ENCODE measurements at regions not wholly inside any gene's neighbourhood (a gene's known extent, or its start where the extent isn't known, plus 50 kb on each side); places are given as distances from the start of the nearest gene placed in this dataset.
"Not testable (repeated sequence)": the region's sequence is repeated elsewhere in the genome, so short reads cannot be mapped to it uniquely, and the experiment has no call there.

DNA sequence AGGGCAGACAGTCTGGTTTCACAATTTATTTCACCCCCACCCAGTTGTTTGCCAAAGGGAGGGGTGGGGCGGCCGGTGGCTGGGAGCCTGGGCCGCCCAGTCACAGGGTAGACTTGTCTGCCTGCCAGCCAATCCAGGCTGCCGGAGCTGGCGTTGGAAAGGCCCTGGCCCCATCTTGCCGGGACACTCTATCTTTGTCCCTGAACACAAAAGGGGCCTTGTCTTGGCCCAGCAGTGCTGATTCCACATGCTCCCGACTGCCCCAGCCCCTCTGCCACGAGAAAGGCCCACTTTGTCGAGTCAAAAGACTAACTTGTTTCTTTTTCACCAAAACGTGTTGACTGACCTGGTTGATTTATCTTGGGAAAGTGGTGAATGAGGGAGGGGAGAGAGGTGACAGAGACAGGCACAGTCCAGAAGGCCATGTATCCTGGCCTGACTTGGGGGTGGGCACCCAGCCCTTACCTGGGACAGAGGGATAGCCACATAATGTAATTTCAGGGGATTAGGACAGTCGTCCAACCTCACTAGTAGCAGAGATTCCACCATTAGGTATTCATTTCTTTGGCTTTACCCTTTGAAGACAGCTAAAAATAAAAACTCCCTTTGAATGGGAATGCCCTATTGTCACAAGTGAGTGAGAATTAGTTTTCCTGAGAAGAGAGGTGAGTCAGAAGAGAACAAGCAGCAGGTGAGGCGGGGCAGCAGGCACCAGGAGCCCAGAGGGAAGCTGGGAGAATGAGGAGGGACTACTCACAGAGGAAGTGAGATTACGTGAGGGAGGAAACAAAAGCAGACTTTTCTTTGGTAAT lies 67.0 kb upstream of the SIRPA start:
- peak; percentile 88 for ATAC-seq
- intact Hi-C loops (cut with DNase I): no loop called here
- peak; percentile 82 for DNase-seq (ENCODE audit: low spot score)

DNA sequence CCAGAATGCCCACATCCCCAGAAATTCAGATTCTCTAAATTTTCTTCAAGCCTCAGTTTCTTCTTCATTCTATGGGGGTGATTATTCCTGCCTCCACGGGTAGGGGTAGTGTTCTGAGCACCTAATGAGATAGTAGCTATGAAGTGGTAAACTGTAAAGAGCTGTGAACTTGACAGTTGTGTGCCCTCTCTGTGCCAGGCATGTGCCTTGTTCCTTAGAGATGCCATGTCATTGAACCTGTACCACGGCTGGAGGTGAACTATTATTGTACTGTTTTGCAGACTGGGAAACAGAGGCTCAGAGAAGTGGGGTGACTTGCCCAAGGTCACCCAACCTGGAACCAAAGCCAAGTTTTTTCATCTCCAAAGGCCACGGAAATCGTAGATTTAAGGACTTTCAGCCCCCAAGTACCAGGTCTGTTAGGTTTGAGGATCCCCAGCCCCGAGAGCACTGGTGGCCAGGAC lies 67.7 kb upstream of the SIRPA start:
- intact Hi-C loops (cut with DNase I): no loop called here
- DNase-seq (ENCODE audit: low spot score) (no peak), ATAC-seq (no peak)

DNA sequence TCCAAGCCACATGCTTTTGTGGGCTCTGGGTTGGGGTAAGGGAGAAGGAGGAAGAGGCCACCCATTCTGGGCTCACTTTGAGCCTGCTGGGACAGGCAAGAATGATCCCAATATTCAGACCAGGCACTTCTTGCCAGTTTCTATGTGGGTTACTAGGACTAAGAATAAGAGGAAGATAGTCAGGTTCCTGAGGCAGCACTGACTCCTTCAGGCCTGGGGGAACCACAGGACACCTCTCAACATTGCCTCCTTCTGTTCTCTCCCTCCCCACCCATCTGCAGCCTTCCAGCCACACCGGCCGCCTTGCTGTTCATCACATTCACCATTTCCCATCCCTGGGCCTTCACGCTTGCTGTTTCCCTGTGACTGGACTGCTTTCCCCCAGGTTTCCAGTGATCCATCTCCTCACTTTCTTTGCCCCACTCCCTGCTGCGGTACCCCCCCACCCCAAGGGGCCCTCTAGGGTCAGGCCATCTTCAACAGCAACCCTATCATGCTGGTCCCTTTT lies 69.2 kb upstream of the SIRPA start:
- ATAC-seq (no peak), DNase-seq (ENCODE audit: low spot score) (no peak)
- intact Hi-C loops (cut with DNase I): no loop called here

DNA sequence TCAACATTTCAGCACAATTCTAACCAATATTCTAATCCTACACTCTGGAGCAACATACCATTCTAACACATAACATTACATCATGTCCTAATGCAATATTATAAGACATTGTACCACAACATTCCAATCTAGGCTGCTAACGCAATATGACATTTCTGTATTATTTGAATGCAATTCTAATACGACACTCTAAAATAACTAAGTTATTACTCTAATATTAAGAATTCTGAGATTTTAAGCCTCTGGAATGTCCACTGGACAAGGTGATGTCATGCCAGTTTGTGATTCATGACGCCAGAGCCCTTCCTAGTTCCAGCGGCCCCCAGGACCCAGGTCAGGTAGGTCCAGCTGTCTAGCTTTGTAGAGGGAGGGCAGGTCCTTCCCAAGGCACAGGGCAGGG lies 69.7 kb upstream of the SIRPA start:
- intact Hi-C loops (cut with DNase I): no loop called here
- DNase-seq (ENCODE audit: low spot score) (no peak), ATAC-seq (no peak)

DNA sequence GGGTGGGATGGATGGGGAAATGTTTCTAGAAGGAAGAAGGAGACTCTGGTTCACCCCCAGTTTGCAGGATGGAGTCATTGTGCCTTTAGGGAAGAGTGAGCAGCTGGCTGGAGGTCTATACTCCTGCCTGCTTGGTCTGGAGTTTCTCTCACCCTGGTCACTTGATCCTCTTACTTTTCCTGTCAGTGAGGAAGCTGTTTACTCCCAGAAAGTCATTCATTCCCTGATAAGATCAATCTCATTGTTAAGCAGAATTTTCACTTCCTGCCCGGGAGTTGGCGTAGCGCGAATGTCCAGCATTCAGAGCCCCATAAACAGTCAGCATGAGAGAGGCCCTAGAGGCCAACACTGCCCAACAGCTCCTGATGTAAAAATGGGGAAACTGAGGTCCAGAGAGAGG lies 70.4 kb upstream of the SIRPA start:
- no peak for ATAC-seq
- DNase-seq (ENCODE audit: low spot score): no peak
- intact Hi-C loops (cut with DNase I): no loop called here

DNA sequence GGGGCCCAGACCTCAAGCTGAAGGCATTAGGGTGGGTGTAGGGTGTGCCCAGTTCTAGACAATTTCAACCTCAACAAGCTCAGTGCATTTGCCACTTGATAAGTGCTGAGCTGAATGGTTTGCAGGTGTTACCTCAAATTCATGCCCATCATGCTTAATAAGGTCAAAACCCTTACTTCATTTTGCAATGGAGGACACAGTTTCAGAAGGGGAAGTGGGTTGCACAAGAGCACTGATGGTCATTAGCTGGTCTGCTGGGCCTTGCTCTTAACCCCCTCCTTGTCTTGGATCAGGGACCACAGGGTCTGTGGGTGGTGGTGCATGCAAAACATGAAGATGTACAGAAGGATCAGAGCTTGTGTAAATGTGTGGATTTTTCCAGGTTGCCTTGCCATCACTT lies 71.0 kb upstream of the SIRPA start:
- DNase-seq (ENCODE audit: low spot score) (no peak), ATAC-seq (no peak)
- intact Hi-C loops (cut with DNase I): no loop called here

DNA sequence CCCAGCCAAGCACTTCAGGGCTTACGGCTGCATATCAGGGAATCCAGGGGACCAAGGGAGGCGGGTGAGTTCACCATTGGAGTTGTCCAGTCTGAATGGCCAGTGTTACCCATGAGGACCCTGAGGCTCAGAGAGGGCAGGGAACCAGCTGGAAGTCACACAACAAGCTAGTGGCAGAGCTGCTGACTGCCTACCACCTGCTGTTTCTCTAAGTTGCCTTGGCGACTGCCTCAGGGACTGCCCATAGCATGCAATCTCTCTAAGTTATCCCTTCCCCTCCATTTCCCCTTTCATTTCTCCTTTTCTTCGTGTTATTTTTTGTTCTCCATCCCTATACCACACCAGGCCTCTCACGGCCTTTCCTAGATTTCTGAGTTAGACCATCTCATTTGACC lies 71.8 kb upstream of the SIRPA start:
- no peak for DNase-seq (ENCODE audit: low spot score)
- intact Hi-C loops (cut with DNase I): no loop called here
- ATAC-seq: no peak

DNA sequence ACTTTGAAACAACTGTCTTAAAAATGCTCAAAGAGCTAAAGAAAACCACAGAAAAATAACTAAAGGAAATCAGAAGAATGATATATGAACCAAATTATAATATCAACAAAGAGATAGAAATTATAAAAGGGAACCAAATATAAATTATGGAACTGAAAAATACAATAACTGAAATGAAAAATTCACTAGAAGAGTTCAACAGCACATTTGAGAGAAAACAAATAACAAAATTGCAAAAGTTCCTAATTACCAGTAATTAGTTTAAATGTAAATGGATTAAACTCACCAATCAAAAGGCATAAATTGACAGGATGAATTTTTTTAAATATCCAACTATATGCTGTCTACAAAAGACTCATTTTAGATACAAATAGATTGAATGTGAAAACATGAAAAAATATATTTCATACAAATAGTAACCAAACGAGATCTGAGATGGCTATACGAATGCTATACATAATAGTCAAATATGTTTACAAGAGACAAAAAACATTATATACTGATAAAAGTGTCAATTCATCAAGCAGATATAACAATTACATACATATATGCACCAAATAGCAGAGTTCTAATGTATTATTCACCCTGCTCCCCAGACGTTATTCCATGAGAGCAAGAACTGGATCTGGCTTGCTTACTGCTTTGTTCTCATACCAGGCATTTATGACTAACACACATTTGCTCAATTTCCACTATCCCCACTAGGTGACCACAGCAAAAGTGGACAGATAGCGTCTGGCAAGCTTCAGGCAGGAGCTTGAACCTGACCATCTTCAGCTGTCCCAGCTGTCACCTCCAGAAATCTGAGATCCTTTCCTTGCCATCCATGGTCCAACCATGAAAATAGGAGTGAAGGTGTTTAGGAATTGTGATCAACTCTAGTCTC lies 72.4 kb upstream of the SIRPA start:
- no peak for ATAC-seq

DNA sequence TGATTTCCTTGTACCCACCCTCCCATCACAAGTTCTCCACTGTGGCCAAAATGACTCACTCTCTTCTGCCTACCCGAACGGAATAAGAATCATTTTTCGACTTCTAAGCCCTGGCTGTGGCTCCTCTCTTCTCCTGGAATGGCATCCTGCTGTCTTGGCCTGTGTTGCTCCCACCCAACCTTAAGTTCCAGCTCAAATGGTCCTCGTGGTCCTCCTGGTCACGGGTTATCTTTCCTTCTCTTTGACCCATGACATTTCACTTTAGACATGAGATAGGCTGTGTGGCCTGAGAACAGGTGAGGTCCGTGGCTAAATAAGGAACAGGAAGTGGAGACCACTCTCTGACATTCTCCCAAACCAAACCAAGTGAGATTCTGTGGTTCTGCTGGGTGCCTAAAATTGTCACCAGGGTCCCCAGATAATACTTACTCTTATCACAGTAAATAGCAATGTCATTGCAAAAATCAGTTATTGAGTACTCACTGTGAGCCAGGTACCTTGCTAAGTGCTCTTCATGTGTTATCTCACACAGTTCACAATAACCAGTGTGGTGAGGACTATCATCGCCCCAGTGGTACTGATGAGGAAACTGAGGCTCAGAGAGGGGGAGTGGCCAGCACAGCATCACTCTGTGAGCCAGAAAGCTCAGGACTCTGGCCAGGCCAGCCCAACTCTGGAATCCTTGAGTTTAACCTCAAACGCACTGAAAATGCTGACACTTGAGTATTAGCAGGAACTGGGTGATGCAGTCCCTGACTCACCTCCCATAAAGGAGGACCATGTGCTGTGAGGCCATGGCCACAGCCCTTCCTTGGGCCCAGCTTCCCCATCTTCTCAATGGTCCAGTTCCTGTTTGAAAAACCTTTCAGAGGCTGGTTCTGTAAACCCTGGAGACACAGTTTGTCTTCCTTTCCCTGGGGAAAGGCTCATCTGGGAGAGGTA lies 74.8 kb upstream of the SIRPA start:
- ATAC-seq: peak; percentile 36
- no peak for DNase-seq (ENCODE audit: low spot score)
- intact Hi-C loops (cut with DNase I): no loop called here

More for the DNA sequence above, 72.4 kb upstream of the SIRPA start:
- DNase-seq (ENCODE audit: low spot score): no peak
- intact Hi-C loops (cut with DNase I): no loop called here

DNA sequence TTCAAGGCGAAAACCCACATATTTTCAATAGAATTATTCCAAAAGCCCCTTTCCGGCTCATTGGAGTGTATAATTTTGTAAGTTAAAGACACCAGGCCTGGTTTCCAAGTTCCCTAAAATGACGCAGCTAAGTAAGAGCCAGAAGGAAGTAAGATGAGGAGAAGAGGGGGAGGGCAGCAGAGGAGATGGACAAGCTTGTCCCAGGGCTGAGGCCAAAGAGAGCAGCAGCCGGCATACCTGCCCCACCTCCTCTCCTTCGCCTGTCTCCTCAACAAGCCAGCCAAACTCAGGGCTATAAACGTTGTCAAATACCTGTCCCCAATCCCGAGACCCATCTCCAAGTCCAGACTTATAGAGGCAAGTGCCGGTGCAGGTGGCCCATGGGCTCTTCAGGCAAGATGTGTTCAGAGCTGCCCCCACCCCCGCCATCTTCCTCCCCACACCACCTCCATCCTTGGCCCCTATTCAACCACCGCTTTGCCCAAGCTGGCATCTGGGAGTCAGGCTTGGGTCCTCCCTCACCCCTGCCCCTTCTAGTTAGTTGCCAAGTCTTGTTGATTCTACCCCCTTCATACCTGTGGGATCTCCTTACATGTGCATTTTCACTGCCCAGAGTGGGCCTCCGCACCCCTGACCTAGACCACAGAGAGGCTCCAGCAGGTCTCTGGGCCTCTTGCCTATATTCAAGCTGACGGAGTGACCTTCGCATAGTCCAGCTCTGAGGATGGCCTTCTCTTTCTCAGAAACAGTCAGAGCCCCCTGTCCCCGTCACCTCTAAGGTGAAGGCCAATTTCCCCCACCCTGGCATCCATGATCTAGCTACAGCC lies 75.7 kb upstream of the SIRPA start:
- ATAC-seq (peak; percentile 50), DNase-seq (ENCODE audit: low spot score) (no peak)
- intact Hi-C loops (cut with DNase I): no loop called here

DNA sequence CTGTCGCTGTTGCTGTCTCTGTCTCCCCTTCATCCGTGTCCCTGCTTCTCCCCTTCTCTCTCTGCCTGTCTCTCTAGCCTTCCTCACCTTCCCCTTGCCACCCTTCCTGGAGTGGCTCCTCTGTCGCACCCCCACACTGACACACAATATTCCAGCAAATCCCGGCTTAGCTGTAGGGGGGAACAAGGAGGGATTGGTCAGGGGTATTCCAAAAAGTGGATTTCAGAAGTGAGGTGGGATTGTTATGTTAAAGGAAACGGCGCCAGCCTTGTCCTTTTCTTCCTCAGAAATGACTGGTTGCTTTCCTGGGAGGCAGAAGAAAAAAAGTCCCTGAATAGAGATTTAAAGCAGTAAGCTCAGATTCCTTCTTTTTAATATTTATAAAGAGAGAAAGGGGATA lies 76.3 kb upstream of the SIRPA start:
- DNase-seq (ENCODE audit: low spot score): no peak
- intact Hi-C loops (cut with DNase I): no loop called here

DNA sequence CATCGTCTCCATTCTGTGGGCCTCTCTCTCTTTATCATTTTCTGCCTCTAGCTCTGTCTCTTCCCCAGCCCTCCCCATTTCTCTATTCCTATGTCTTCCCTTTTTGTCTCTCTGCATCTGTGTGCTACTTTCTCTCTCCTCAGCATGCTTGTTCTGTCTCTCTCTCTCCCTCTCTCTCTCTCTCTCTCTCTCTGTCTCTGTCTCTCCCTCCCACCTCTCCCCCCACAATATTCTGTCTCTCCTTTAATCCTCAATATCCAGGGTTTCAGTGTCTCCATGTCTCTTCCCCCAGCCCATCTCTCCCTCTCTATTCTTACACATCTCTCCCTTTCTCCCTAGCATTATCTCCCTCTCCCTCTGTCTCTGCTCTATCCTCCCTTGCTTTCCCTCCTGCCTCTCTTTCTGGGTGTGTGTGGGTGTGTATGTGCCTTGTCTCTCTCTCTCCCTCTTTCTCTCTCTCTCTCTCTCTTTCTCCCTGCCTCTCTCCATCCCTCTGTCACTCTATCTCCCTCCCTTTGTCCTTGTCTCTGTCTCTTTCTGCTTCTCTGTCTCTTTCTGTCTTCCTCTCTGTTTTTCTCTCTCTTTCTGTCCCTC lies 76.9 kb upstream of the SIRPA start:
- ATAC-seq (no peak), DNase-seq (ENCODE audit: low spot score) (no peak)
- intact Hi-C loops (cut with DNase I): no loop called here

More for the DNA sequence above, 76.3 kb upstream of the SIRPA start:
- ATAC-seq: no peak

DNA sequence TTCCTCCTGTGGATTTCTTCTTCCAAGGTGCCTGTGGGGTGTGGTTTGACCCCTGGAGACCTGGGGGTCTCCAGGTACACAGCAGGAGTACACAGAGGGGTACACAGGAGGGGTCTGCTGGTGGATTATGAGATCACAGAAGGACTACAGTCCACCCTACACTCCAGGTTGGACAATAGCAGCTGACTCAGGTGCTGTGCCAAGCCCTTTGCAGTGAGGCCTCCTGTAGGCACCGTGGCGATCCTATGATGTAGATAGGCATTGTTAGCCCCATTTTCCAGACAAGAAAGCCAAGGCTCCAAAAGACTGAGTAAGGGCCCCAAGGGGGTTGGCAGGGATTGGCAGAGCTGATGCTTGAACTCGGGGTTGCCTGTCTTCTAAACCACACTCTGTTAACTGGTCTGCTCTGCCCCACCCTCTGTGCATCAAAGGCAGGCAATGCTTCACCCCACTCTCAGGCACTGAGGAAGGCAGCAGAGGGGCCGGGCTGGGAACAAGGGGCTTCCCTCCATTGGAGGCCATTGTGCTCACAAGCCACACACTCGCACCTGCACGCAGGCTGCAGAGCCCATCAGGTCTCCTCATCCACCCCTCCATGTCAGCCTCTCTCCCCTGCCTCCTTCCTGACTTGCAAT lies 77.5 kb upstream of the SIRPA start:
- intact Hi-C loops (cut with DNase I): no loop called here
- DNase-seq (ENCODE audit: low spot score) (no peak), ATAC-seq (no peak)

DNA sequence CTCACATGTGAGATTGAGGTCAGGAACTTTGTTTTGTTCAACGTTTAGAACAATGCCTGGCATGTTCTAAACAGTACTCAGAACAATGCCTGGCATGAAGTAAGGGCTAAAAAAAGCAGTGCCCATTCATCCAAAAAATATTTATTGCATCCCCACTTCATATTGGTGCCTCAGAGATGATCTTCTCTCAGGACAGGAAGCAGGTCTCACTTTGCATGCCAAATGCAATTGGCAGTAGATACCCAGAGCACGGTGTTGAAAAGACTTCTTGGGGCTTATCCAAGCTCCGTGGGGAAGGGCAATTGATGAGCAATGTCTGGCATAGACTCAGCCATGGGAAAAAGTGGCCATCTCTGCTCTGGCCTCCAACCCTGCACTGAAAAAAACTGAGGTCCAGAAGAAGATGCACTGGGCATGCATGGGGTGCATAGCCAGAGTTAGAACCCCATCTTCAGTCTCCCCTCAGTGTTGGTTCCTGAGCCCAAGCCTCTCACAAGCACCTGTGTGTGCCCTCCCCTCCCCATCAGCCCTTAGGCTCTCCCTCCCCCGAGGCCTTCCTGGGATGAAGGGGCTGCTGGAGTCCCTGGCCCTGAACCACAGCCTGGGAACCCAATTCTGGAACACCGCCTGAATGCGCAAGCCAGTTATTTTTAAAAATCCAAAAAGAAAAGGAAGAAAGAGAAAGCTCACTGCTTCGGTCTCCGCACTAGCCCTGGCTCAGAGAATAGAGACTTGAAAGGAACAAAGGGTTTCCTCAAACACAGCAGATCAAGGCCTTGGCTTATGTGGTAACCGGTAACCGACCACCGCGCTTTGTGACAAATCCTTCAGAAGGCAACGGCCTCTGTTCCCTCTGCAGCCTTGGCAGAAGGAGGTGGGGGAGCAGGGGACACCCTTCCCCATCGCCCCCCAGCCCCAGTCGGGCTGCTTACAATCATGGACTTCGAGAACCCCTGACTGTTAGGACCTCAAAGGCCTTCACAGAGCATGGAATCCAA lies 78.5 kb upstream of the SIRPA start:
- DNase-seq (ENCODE audit: low spot score) (no peak), ATAC-seq (no peak)
- intact Hi-C loops (cut with DNase I): no loop called here

DNA sequence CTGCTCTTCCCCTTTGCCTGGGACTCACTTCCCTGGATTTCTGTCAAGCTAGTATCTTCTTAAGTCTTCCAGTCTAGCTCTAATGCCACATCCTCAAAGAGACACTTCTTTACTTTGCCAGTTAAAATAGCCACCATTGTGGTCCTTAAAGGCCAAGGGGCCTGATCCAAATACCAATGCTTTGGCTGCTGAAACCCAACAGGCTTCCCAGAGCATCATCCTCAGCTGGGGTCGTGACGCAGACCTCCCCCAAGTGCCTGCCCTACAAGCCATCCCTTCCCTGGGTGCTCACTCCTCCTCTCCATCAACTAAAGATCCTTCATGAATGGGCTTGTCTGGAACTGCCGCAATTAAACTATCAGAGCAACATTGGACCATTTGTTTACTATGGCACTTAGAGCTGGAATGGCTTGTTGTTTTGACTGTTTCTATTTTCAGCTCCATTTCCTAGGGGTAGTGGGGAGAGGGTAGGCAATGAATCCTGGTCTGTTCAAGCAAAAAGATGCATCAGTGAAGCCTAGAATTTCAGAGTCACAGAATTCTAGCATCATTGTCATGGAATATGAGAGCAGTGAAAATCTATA lies 79.6 kb upstream of the SIRPA start:
- intact Hi-C loops (cut with DNase I): no loop called here
- DNase-seq (ENCODE audit: low spot score) (no peak), ATAC-seq (no peak)

DNA sequence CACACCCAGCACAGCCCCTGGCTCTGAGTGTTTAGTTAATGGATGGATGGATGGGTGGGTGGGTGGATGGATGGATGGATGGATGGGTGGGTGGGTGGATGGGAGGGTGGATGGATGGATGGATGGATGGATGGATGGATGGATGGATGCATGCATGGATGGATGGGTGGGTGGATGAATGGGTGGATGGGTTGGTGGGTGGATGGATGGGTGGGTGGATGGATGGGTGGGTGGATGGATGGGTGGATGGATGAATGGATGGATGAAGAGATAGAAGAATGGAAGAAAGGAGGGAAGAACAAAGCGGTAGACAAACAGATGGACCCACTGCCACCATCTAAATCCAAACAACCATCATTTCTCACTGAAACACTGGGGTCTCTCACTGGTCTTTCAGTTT lies 80.3 kb upstream of the SIRPA start:
- intact Hi-C loops (cut with DNase I); DNase-seq (ENCODE audit: low spot score); ATAC-seq: not testable (repeated sequence)

All from sciatic nerve (tissue), 2 donors.